ENCODE measurements at regions not wholly inside any gene's neighbourhood (a gene's known extent, or its start where the extent isn't known, plus 50 kb on each side); places are given as distances from the start of the nearest gene placed in this dataset.

DNA sequence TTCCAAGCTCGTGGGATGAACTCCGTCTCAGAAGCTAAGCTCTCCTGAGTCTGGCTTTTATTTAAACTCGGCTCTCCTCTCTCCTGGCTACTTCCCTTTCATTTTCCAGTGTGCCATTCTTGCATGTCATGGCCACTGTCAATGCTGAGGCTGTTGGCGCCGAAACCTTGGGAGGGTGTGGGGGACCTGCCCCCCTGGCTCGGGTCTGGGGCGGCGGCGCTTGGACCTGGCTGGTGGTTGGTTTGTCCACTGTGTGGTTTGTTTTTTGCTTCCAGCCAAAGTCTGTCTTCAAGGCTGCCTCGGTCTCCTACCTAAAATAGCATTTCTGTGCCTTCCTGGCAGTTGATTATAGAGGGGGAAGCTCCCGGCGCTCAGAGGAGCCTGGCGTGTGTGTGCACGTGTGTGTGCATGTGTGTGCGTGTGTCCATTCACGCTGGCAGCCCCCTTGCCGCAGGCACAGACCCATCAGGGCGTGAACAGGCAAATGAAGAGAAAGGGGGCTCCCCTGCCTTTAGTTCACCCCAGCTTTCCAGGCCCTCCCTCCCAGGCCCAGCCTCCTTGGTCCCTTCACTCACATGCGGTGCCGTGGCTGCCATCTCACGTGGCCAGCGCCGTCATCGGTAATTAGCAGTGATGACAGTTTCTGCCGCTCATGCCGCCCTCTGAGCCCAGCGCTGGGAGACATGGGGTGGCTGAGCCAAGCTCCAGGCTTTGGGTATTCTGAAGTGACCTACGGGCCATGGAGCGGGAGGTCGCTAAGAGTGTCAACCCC is 179.9 kb downstream of the SEC14L1 start (continued):
- TF ChIP-seq NELFE (IDR thresholded peaks at IDR 0.05; ENCODE audit: insufficient read depth, insufficient read length), result no peak
- no peak for TF ChIP-seq GTF2A2 (tag; IDR thresholded peaks at IDR 0.05)
- TF ChIP-seq, protein P1, sequence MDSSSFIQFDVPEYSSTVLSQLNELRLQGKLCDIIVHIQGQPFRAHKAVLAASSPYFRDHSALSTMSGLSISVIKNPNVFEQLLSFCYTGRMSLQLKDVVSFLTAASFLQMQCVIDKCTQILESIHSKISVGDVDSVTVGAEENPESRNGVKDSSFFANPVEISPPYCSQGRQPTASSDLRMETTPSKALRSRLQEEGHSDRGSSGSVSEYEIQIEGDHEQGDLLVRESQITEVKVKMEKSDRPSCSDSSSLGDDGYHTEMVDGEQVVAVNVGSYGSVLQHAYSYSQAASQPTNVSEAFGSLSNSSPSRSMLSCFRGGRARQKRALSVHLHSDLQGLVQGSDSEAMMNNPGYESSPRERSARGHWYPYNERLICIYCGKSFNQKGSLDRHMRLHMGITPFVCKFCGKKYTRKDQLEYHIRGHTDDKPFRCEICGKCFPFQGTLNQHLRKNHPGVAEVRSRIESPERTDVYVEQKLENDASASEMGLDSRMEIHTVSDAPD (CRISPR knock-in tag; IDR thresholded peaks at IDR 0.05), result no peak
- TF ChIP-seq SMARCA4 (IDR thresholded peaks at IDR 0.05), result no peak
- no peak for TF ChIP-seq ZNF24 (IDR thresholded peaks at IDR 0.05)
- TF ChIP-seq, protein P2, sequence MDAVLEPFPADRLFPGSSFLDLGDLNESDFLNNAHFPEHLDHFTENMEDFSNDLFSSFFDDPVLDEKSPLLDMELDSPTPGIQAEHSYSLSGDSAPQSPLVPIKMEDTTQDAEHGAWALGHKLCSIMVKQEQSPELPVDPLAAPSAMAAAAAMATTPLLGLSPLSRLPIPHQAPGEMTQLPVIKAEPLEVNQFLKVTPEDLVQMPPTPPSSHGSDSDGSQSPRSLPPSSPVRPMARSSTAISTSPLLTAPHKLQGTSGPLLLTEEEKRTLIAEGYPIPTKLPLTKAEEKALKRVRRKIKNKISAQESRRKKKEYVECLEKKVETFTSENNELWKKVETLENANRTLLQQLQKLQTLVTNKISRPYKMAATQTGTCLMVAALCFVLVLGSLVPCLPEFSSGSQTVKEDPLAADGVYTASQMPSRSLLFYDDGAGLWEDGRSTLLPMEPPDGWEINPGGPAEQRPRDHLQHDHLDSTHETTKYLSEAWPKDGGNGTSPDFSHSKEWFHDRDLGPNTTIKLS (IDR thresholded peaks at IDR 0.05; ENCODE audit: borderline replicate concordance, low read depth), result peak; percentile 39; the same call in 1 of the 2 replicates
- TF ChIP-seq YY1 (IDR thresholded peaks at IDR 0.05; ENCODE audit: borderline replicate concordance in 1 of 3, control insufficient read depth in 1 of 3, extremely low read depth in 1 of 3, insufficient read depth in 3 of 3, insufficient read length in 1 of 3, insufficient replicate concordance in 2 of 3, low read depth in 1 of 3, low read length in 2 of 3), result peak in 2 of 3 experiments; percentile 33 to 83
- TF ChIP-seq TOE1 (IDR thresholded peaks at IDR 0.05; ENCODE audit: borderline replicate concordance), result 0 out of 2 replicates have a peak, but pooled peaks have one; percentile 20
- no peak for TF ChIP-seq TOE1 (CRISPR knock-in tag; IDR thresholded peaks at IDR 0.05; ENCODE audit: borderline replicate concordance, low read depth)
- TF ChIP-seq, protein P3, sequence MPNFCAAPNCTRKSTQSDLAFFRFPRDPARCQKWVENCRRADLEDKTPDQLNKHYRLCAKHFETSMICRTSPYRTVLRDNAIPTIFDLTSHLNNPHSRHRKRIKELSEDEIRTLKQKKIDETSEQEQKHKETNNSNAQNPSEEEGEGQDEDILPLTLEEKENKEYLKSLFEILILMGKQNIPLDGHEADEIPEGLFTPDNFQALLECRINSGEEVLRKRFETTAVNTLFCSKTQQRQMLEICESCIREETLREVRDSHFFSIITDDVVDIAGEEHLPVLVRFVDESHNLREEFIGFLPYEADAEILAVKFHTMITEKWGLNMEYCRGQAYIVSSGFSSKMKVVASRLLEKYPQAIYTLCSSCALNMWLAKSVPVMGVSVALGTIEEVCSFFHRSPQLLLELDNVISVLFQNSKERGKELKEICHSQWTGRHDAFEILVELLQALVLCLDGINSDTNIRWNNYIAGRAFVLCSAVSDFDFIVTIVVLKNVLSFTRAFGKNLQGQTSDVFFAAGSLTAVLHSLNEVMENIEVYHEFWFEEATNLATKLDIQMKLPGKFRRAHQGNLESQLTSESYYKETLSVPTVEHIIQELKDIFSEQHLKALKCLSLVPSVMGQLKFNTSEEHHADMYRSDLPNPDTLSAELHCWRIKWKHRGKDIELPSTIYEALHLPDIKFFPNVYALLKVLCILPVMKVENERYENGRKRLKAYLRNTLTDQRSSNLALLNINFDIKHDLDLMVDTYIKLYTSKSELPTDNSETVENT (CRISPR knock-in tag; IDR thresholded peaks at IDR 0.05), result no peak
- no peak for TF ChIP-seq HBP1 (CRISPR knock-in tag; IDR thresholded peaks at IDR 0.05)
- peak; percentile 59 for TF ChIP-seq CXXC5 (CRISPR knock-in tag; IDR thresholded peaks at IDR 0.05)
- peak in 1 of 2 experiments; percentile 51; a peak in 1 of 4 replicates for TF ChIP-seq KDM1A (IDR thresholded peaks at IDR 0.05)
- TF ChIP-seq, protein P4, sequence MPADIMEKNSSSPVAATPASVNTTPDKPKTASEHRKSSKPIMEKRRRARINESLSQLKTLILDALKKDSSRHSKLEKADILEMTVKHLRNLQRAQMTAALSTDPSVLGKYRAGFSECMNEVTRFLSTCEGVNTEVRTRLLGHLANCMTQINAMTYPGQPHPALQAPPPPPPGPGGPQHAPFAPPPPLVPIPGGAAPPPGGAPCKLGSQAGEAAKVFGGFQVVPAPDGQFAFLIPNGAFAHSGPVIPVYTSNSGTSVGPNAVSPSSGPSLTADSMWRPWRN (IDR thresholded peaks at IDR 0.05; ENCODE audit: low read depth), result peak; percentile 44; the same call in 1 of the 2 replicates
- TF ChIP-seq NFYB (IDR thresholded peaks at IDR 0.05; ENCODE audit: extremely low read depth, insufficient read length), result no peak
- TF ChIP-seq PML (IDR thresholded peaks at IDR 0.05; ENCODE audit: low read length), result 0 out of 2 replicates have a peak, but pooled peaks have one; percentile 11
- TF ChIP-seq NRF1 (conservative IDR thresholded peaks at IDR 0.05 in 1 of 2, IDR thresholded peaks at IDR 0.05 in 1 of 2), result 0 out of 4 replicates have a peak, but pooled peaks of 1 of the 2 experiments have one; percentile 16
- peak; percentile 78 for TF ChIP-seq SP1 (CRISPR knock-in tag; IDR thresholded peaks at IDR 0.05)
